SK-N-SH treated with all-trans-retinoic acid at 6 μM for 48 hours (cell line): ENCODE measurements at regions not wholly inside any gene's neighbourhood (a gene's known extent, or its start where the extent isn't known, plus 50 kb on each side); places are given as distances from the start of the nearest gene placed in this dataset.

Source experiments
- ARNTL ChIP-seq: fragments of 450-650 bp; formaldehyde crosslinking; IDR thresholded peaks from 2 replicates; pipeline ENCODE4 v1.5.0; 2020; ENCODE audit warnings: low read depth, mild to moderate bottlenecking, moderate library complexity, borderline replicate concordance
- CSRNP3 ChIP-seq: fragments of 250-450 bp; sonication (Bioruptor Pico); IDR thresholded peaks from 2 replicates; pipeline ENCODE4 v1.5.1; 2021; ENCODE audit warnings: mild to moderate bottlenecking, moderate library complexity
- PATZ1 ChIP-seq: fragments of 250-450 bp; sonication (Bioruptor Pico); IDR thresholded peaks from 2 replicates; pipeline ENCODE4 v1.8.0; 2020; ENCODE audit warnings: mild to moderate bottlenecking, moderate library complexity, borderline replicate concordance
- TCF4 ChIP-seq: fragments of 250-450 bp; sonication (Bioruptor Pico); IDR thresholded peaks from 2 replicates; pipeline ENCODE4 v1.8.0; 2021; ENCODE audit warnings: mild to moderate bottlenecking, moderate library complexity, borderline replicate concordance
- ZFP3 ChIP-seq: fragments of 250-450 bp; sonication (Bioruptor Pico); IDR thresholded peaks from 2 replicates; pipeline ENCODE4 v1.5.0; 2020; ENCODE audit warnings: mild to moderate bottlenecking, moderate library complexity
- TF ChIP-seq, protein P1 (sequence below): fragments of 250-450 bp; sonication (Bioruptor Pico); IDR thresholded peaks from 2 replicates; pipeline ENCODE4 v1.5.1; 2020; ENCODE audit warnings: low read depth, mild to moderate bottlenecking, moderate library complexity

- TF ChIP-seq ZFP3 (CRISPR knock-in tag) (no peak), PATZ1 (CRISPR knock-in tag) (no peak), TCF4 (CRISPR knock-in tag) (no peak), ARNTL (no peak), CSRNP3 (CRISPR knock-in tag) (no peak)
- TF ChIP-seq, protein P1, sequence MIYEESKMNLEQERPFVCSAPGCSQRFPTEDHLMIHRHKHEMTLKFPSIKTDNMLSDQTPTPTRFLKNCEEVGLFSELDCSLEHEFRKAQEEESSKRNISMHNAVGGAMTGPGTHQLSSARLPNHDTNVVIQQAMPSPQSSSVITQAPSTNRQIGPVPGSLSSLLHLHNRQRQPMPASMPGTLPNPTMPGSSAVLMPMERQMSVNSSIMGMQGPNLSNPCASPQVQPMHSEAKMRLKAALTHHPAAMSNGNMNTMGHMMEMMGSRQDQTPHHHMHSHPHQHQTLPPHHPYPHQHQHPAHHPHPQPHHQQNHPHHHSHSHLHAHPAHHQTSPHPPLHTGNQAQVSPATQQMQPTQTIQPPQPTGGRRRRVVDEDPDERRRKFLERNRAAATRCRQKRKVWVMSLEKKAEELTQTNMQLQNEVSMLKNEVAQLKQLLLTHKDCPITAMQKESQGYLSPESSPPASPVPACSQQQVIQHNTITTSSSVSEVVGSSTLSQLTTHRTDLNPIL (CRISPR knock-in tag) = no peak
Observed at GRCh38 chr3:80006315-80006714, 238.5 kb upstream of the ROBO1 start.
